ENCODE measurements at regions not wholly inside any gene's neighbourhood (a gene's known extent, or its start where the extent isn't known, plus 50 kb on each side); places are given as distances from the start of the nearest gene placed in this dataset.

DNA sequence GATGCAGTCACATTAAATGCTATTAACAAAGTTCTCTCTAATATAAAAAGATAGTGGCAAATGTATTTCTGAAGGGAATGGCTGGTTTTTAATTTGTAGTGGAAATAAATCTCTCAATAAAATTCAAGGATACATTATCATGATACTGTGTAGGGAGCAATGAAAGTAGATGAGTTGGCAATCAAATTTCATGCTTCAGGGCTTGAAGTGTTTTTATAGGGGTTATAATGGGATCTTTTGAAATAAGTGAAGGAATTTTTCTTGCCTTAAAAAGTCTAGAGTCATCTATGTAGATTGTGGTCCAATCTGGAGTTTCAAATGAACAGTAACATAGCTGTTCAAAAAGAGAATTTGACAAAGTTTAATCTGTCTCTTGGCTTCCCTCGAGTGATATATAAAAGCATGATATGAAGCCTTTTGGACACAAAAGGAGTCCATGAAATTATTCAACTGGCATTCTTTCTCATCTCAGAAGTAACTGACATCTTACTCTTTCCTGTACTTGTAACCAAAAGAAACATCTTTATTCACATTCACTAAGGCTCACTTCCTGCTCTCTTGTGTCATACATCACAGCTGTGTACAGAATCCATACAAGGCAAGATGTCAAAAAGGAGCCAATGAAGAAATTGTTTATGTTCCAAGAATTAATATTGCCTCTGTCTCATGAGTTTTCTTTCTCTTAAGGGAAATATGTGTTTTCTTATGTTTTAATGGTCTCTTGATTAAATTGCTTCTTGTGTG, 591.0 kb upstream of the GJE1 start:
- TF ChIP-seq, protein P1, sequence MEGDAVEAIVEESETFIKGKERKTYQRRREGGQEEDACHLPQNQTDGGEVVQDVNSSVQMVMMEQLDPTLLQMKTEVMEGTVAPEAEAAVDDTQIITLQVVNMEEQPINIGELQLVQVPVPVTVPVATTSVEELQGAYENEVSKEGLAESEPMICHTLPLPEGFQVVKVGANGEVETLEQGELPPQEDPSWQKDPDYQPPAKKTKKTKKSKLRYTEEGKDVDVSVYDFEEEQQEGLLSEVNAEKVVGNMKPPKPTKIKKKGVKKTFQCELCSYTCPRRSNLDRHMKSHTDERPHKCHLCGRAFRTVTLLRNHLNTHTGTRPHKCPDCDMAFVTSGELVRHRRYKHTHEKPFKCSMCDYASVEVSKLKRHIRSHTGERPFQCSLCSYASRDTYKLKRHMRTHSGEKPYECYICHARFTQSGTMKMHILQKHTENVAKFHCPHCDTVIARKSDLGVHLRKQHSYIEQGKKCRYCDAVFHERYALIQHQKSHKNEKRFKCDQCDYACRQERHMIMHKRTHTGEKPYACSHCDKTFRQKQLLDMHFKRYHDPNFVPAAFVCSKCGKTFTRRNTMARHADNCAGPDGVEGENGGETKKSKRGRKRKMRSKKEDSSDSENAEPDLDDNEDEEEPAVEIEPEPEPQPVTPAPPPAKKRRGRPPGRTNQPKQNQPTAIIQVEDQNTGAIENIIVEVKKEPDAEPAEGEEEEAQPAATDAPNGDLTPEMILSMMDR (conservative IDR thresholded peaks at IDR 0.05) = no peak
- TF ChIP-seq EZH2 (IDR thresholded peaks at IDR 0.05; ENCODE audit: low read depth) = no peak

All from PC-9 (cell line).